K562 (cell line): ENCODE measurements at regions not wholly inside any gene's neighbourhood (a gene's known extent, or its start where the extent isn't known, plus 50 kb on each side); places are given as distances from the start of the nearest gene placed in this dataset.

ENCODE experiments used
- ATAC-seq: fragments of 200-7000 bp; cut with Tn5 transposase; 3 replicates; pipeline ENCODE4 v1.9.1; 2020; ENCODE audit warnings: moderate library complexity
- BruUV-seq: library from RNA; stranded (reverse); fragments of 400-500 nt; replicated peaks from 2 replicates; lab custom pipeline; 2021; lab: Mats Ljungman, UMichigan
- CTCF ChIA-PET: fragments of 300-600 bp; formaldehyde crosslinking; extraction: SDS; loops from one replicate; lab custom pipeline; 2021; ENCODE audit warnings: low intra/inter-chr PET ratio; lab: Yijun Ruan, JAX
- POLR2A ChIA-PET: fragments of 300-600, 350-650 bp; sonication (Branson Sonifier 250); formaldehyde crosslinking; extraction: SDS; loops from one replicate; lab custom pipeline; 2021; ENCODE audit warnings: antibody characterized with exemption, inconsistent platforms; lab: Yijun Ruan, JAX
- DNase-seq, 4 experiments: peaks; one replicate each; pipeline versions ENCODE4 v3.0.0 to v3.0.0-alpha.2; 2011 to 2018; ENCODE audit warnings: low spot score in 3 of 4, mixed read lengths in 3 of 4; ENCODE audit errors: extremely low read depth in 1 of 4
- FAIRE-seq: peaks from 2 replicates; lab custom pipeline; 2011; peaks lifted over from hg19 to GRCh38; lab: Jason Lieb, UNC
- H2AFZ ChIP-seq: 2 replicates; pipeline ENCODE4 v1.6.0; 2011; ENCODE audit warnings: low read depth, low read length, control low read depth, inconsistent platforms
- H3K27ac ChIP-seq: fragments of 200-600 bp; 3 replicates; pipeline ENCODE4 v1.8.0; 2011; ENCODE audit warnings: low read depth, mild to moderate bottlenecking, control low read depth, inconsistent platforms, low read length, moderate library complexity, mixed read lengths; ENCODE audit errors: extremely low read depth
- H3K27me3 ChIP-seq, 2 experiments: fragments of 300-600 bp in 1 of 2; 2 replicates in 1 of 2; 3 replicates in 1 of 2; pipeline versions ENCODE4 v1.6.0 to v1.8.0; 2011; ENCODE audit warnings: inconsistent platforms in 2 of 2, low read length in 2 of 2, mild to moderate bottlenecking in 1 of 2, mixed read lengths in 1 of 2, moderate library complexity in 1 of 2; ENCODE audit not compliant: control insufficient read depth in 2 of 2, insufficient read depth in 2 of 2
- H3K36me3 ChIP-seq: fragments of 300-600 bp; 3 replicates; pipeline ENCODE4 v1.8.0; 2011; ENCODE audit warnings: mild to moderate bottlenecking, low read length, inconsistent platforms; ENCODE audit not compliant: control insufficient read depth, insufficient read depth
- H3K4me1 ChIP-seq, 2 experiments: fragments of 200-600 bp in 1 of 2; replicated peaks in 1 of 2; 2 replicates in 1 of 2; 3 replicates in 1 of 2; pipeline versions ENCODE4 v1.5.1 to v1.8.0; 2011; ENCODE audit warnings: inconsistent platforms in 2 of 2, low read length in 2 of 2, mild to moderate bottlenecking in 1 of 2, mixed read lengths in 1 of 2, moderate library complexity in 1 of 2; ENCODE audit not compliant: control insufficient read depth in 2 of 2, insufficient read depth in 2 of 2
- H3K4me2 ChIP-seq: 2 replicates; pipeline ENCODE4 v1.6.1; 2011; ENCODE audit warnings: low read length, control low read depth, inconsistent platforms, mixed read lengths; ENCODE audit not compliant: insufficient read depth
- H3K4me3 ChIP-seq: fragments of 200-600 bp; sonication (generic), shearing (Covaris generic); 2 replicates; pipeline ENCODE4 v1.5.1; 2016; ENCODE audit warnings: control low read depth, inconsistent platforms
- H3K79me2 ChIP-seq: fragments of 200-600 bp; 3 replicates; pipeline ENCODE4 v1.8.0; 2011; ENCODE audit warnings: low read length, inconsistent platforms; ENCODE audit not compliant: control insufficient read depth, insufficient read depth
- H3K9ac ChIP-seq, 2 experiments: 2 replicates each; pipeline versions ENCODE4 v1.6.0 to v1.6.1; 2011; ENCODE audit warnings: low read depth in 2 of 2, low read length in 2 of 2, control low read depth in 1 of 2, inconsistent platforms in 1 of 2, mild to moderate bottlenecking in 1 of 2, mixed read lengths in 1 of 2; ENCODE audit not compliant: insufficient read depth in 1 of 2
- H3K9me1 ChIP-seq: one replicate; pipeline ENCODE4 v1.6.0; 2011; ENCODE audit warnings: inconsistent platforms, mild to moderate bottlenecking, low read length, moderate library complexity; ENCODE audit not compliant: control insufficient read depth, insufficient read depth
- H3K9me3 ChIP-seq: replicated peaks from 2 replicates; pipeline ENCODE4 v1.5.1; 2011; ENCODE audit warnings: low read depth, low read length, inconsistent platforms; ENCODE audit not compliant: control insufficient read depth, insufficient read depth
- H4K20me1 ChIP-seq: replicated peaks from 2 replicates; pipeline ENCODE4 v1.6.1; 2011; ENCODE audit warnings: low read length, inconsistent platforms, mixed read lengths; ENCODE audit not compliant: control insufficient read depth, insufficient read depth
- C11orf30 ChIP-seq: fragments of 450-650 bp; IDR thresholded peaks from 2 replicates; pipeline ENCODE4 v1.6.1; 2016; ENCODE audit warnings: low read depth, mild to moderate bottlenecking
- CHD4 ChIP-seq: fragments of 200-600 bp; sonication (generic); IDR thresholded peaks from 3 replicates; pipeline ENCODE4 v1.6.1; 2012; ENCODE audit warnings: low read depth, mild to moderate bottlenecking, mixed read lengths, low read length, inconsistent platforms; ENCODE audit not compliant: insufficient read depth, insufficient replicate concordance, poor library complexity, severe bottlenecking
- HNRNPL ChIP-seq: fragments of 200-400 bp; formaldehyde crosslinking; IDR thresholded peaks from 2 replicates; pipeline ENCODE4 v1.6.1; 2017; ENCODE audit warnings: low read depth, mild to moderate bottlenecking, low read length
- MAFF ChIP-seq: IDR thresholded peaks from 2 replicates; pipeline ENCODE4 v1.6.1; 2012; ENCODE audit warnings: low read length, improper control_type of control experiment
- MAFG ChIP-seq: fragments of 450-650 bp; conservative IDR thresholded peaks from 2 replicates; pipeline ENCODE4 v1.6.1; 2016; ENCODE audit warnings: missing genetic modification characterization, missing compliant biosample characterization
- MAFK ChIP-seq: IDR thresholded peaks from 2 replicates; pipeline ENCODE4 v1.6.1; 2011; ENCODE audit warnings: low read length, improper control_type of control experiment
- MTA2 ChIP-seq: fragments of 450-650 bp; IDR thresholded peaks from 2 replicates; pipeline ENCODE4 v1.6.1; 2016; ENCODE audit warnings: low read depth
- SMARCA5 ChIP-seq: fragments of 450-650 bp; IDR thresholded peaks from 2 replicates; pipeline ENCODE4 v1.6.1; 2016
- ZNF212 ChIP-seq: fragments of 450-650 bp; formaldehyde crosslinking; IDR thresholded peaks from 2 replicates; pipeline ENCODE4 v1.4.0; 2020; ENCODE audit warnings: mild to moderate bottlenecking
- ZNF316 ChIP-seq: fragments of 450-650 bp; IDR thresholded peaks from 2 replicates; pipeline ENCODE4 v1.6.1; 2016
- WGBS: fragments of 100-300 bp; shearing (Covaris generic); methylation state at CpG from one replicate; pipeline ENCODE4 v1.1.6; 2016; ENCODE audit warnings: low coverage, mixed read lengths; ENCODE audit not compliant: insufficient coverage; ENCODE audit errors: missing lambda C conversion rate; 5-methylcytosine and 5-hydroxymethylcytosine counted together
- in situ Hi-C: fragments of 300-500 bp; cut with MboI; formaldehyde crosslinking; loops from 4 replicates; pipeline ENCODE4 v1.15.0; 2018; ENCODE audit warnings: inconsistent platforms, mixed read lengths
- intact Hi-C: fragments of 100-400 bp; cut with micrococcal nuclease; formaldehyde crosslinking; loops from 2 replicates; pipeline ENCODE4 v1.14.2; 2022

GRCh38 chr16:6189216-6189615 is 1091.6 kb upstream of the EEF2KMT start:
- H3K79me2 ChIP-seq: no peaks in the 10 kb centered on the region
- no peaks in the 10 kb centered on the region for H3K27me3 ChIP-seq
- H3K4me1 ChIP-seq: no peaks in the 10 kb centered on the region
- H3K4me3 ChIP-seq: no peak overlapping the region
- no peaks in the 10 kb centered on the region for H3K36me3 ChIP-seq
- no peak for ATAC-seq
- ChIA-PET POLR2A (interaction anchor here (0.6 kb wide), 1 partner anchor 336 kb away, joined by 3 read pairs; no protein-coding TSS in a partner anchor), CTCF (no interaction called here)
- H3K4me2 ChIP-seq: no peak overlapping the region
- no peaks in the 10 kb centered on the region for H3K9me3 ChIP-seq
- H3K27ac ChIP-seq: no peak overlapping the region
- no peak for DNase-seq
- no peak for FAIRE-seq
- no peaks in the 10 kb centered on the region; the same call in 1 of the 2 replicates for H4K20me1 ChIP-seq
- no peak for TF ChIP-seq HNRNPL
- TF ChIP-seq ZNF316: peak; percentile 82
- TF ChIP-seq CHD4: no peak
- TF ChIP-seq SMARCA5: no peak
- peak; percentile 74 for TF ChIP-seq MAFK
- TF ChIP-seq MAFF: peak; percentile 75
- TF ChIP-seq MTA2: no peak
- peak; percentile 72 for TF ChIP-seq C11orf30
- TF ChIP-seq MAFG: peak; percentile 77
- no peak for TF ChIP-seq ZNF212 (CRISPR knock-in tag)
- BruUV-seq: no TSS peak
- in situ Hi-C loops (no loop called here), intact Hi-C loops (no loop called here)
- no peak overlapping the region for H2AFZ ChIP-seq
- 1% methylated on average over 9 of the region's 9 CpGs for WGBS
- H3K9me1 ChIP-seq: no peaks in the 10 kb centered on the region
- H3K9ac ChIP-seq: no peak overlapping the region
